ENCODE measurements at regions not wholly inside any gene's neighbourhood (a gene's known extent, or its start where the extent isn't known, plus 50 kb on each side); places are given as distances from the start of the nearest gene placed in this dataset.

- Histone ChIP-seq H3K4me3 (ENCODE audit: low read depth, low read length, poor library complexity, severe bottlenecking) (no peak overlapping the region), H3K27ac (ENCODE audit: low read depth, low read length, poor library complexity, severe bottlenecking) (no peak overlapping the region), H2AFZ (ENCODE audit: low read length) (no peak overlapping the region), H3K9me2 (ENCODE audit: insufficient read depth, low read length) (no peaks in the 10 kb centered on the region), H3K79me2 (ENCODE audit: insufficient read depth, low read depth, low read length) (no peaks in the 10 kb centered on the region), H3K9me3 (ENCODE audit: low read length) (no peaks in the 10 kb centered on the region), H3K36me3 (ENCODE audit: insufficient read depth, low read length) (no peaks in the 10 kb centered on the region), H3K4me2 (ENCODE audit: low read length) (no peak overlapping the region), H4K20me1 (ENCODE audit: insufficient read depth, low read length) (no peaks in the 10 kb centered on the region), H3K4me1 (ENCODE audit: insufficient read depth, low read length, poor library complexity, severe bottlenecking) (no peaks in the 10 kb centered on the region)
- intact Hi-C loops (cut with micrococcal nuclease; ENCODE audit: unreplicated experiment): no loop called here
- BruUV-seq (replicated peaks): no TSS peak
- no peak for DNase-seq (ENCODE audit: low spot score)
- POLR2A ChIA-PET: no interaction called here
- no peak for TF ChIP-seq EZH2phosphoT487 (IDR thresholded peaks at IDR 0.05; ENCODE audit: borderline replicate concordance, low read depth, low read length)
- no peak for TF ChIP-seq CTCF (conservative IDR thresholded peaks at IDR 0.05; ENCODE audit: low read length)
- CTCF ChIA-PET (ENCODE audit: unreplicated experiment): no interaction called here
Observed at GRCh38 chr9:106326493-106326892, 536.5 kb upstream of the ZNF462 start.

GRCh38 chr9:106333481-106333880 is 529.5 kb upstream of the ZNF462 start:
- H2AFZ ChIP-seq (ENCODE audit: low read length): no peak overlapping the region
- no peak for TF ChIP-seq CTCF (conservative IDR thresholded peaks at IDR 0.05; ENCODE audit: low read length)
- no peak for TF ChIP-seq EZH2phosphoT487 (IDR thresholded peaks at IDR 0.05; ENCODE audit: borderline replicate concordance, low read depth, low read length)
- POLR2A ChIA-PET: interaction anchor here (0.7 kb wide), 1 partner anchor 45 kb away, joined by 4 read pairs; no protein-coding TSS in a partner anchor
- H3K4me3 ChIP-seq (ENCODE audit: low read depth, low read length, poor library complexity, severe bottlenecking): no peak overlapping the region
- no TSS peak for BruUV-seq (replicated peaks)
- no peaks in the 10 kb centered on the region for H3K9me2 ChIP-seq (ENCODE audit: insufficient read depth, low read length)
- no peak overlapping the region for H3K27ac ChIP-seq (ENCODE audit: low read depth, low read length, poor library complexity, severe bottlenecking)
- no peak for DNase-seq (ENCODE audit: low spot score)
- H3K4me2 ChIP-seq (ENCODE audit: low read length): no peak overlapping the region
- H4K20me1 ChIP-seq (ENCODE audit: insufficient read depth, low read length): no peaks in the 10 kb centered on the region
- H3K9me3 ChIP-seq (ENCODE audit: low read length): no peaks in the 10 kb centered on the region
- intact Hi-C loops (cut with micrococcal nuclease; ENCODE audit: unreplicated experiment): no loop called here
- no peaks in the 10 kb centered on the region for H3K4me1 ChIP-seq (ENCODE audit: insufficient read depth, low read length, poor library complexity, severe bottlenecking)
- H3K79me2 ChIP-seq (ENCODE audit: insufficient read depth, low read depth, low read length): no peaks in the 10 kb centered on the region
- H3K36me3 ChIP-seq (ENCODE audit: insufficient read depth, low read length): no peaks in the 10 kb centered on the region
- CTCF ChIA-PET (ENCODE audit: unreplicated experiment): no interaction called here

- ChIA-PET POLR2A (no interaction called here), CTCF (ENCODE audit: unreplicated experiment) (no interaction called here)
- Histone ChIP-seq H3K9me3 (ENCODE audit: low read length) (no peaks in the 10 kb centered on the region), H3K4me2 (ENCODE audit: low read length) (no peak overlapping the region), H3K36me3 (ENCODE audit: insufficient read depth, low read length) (no peaks in the 10 kb centered on the region), H4K20me1 (ENCODE audit: insufficient read depth, low read length) (no peaks in the 10 kb centered on the region), H3K79me2 (ENCODE audit: insufficient read depth, low read depth, low read length) (no peaks in the 10 kb centered on the region), H3K4me1 (ENCODE audit: insufficient read depth, low read length, poor library complexity, severe bottlenecking) (no peaks in the 10 kb centered on the region), H3K9me2 (ENCODE audit: insufficient read depth, low read length) (no peaks in the 10 kb centered on the region), H3K27ac (ENCODE audit: low read depth, low read length, poor library complexity, severe bottlenecking) (no peak overlapping the region), H2AFZ (ENCODE audit: low read length) (no peak overlapping the region), H3K4me3 (ENCODE audit: low read depth, low read length, poor library complexity, severe bottlenecking) (no peak overlapping the region)
- TF ChIP-seq EZH2phosphoT487 (IDR thresholded peaks at IDR 0.05; ENCODE audit: borderline replicate concordance, low read depth, low read length): no peak
- no peak for TF ChIP-seq CTCF (conservative IDR thresholded peaks at IDR 0.05; ENCODE audit: low read length)
- BruUV-seq (replicated peaks): no TSS peak
- intact Hi-C loops (cut with micrococcal nuclease; ENCODE audit: unreplicated experiment): no loop called here
- DNase-seq (ENCODE audit: low spot score): no peak
Observed at GRCh38 chr9:106334081-106334480, 528.9 kb upstream of the ZNF462 start.
